ENCODE measurements at regions not wholly inside any gene's neighbourhood (a gene's known extent, or its start where the extent isn't known, plus 50 kb on each side); places are given as distances from the start of the nearest gene placed in this dataset.
A peak's percentile ranks its signal among the peaks of the same experiment; 100 is the strongest.
"Not testable (repeated sequence)": the region's sequence is repeated elsewhere in the genome, so short reads cannot be mapped to it uniquely, and the experiment has no call there.

GRCh38 chr6:155587817-155588216 is 132.2 kb upstream of the NOX3 start:
- DNase-seq (ENCODE audit: low read depth), result no peak

GRCh38 chr6:155586090-155586489 is 130.5 kb upstream of the NOX3 start:
- no peak for DNase-seq (ENCODE audit: low read depth)

- no peak for DNase-seq (ENCODE audit: low read depth)
Measured at GRCh38 chr6:155584006-155584405, 128.4 kb upstream of the NOX3 start.

- DNase-seq (ENCODE audit: low read depth), result no peak
Measured at GRCh38 chr6:155582016-155582991, 126.7 kb upstream of the NOX3 start.

- DNase-seq (ENCODE audit: low read depth), result no peak
Measured at GRCh38 chr6:155580904-155581303, 125.3 kb upstream of the NOX3 start.

GRCh38 chr6:155578251-155578650 is 122.6 kb upstream of the NOX3 start:
- no peak for DNase-seq (ENCODE audit: low read depth)

GRCh38 chr6:155561966-155562364 is 106.3 kb upstream of the NOX3 start:
- no peak for DNase-seq (ENCODE audit: low read depth)

- DNase-seq (ENCODE audit: low read depth), result no peak
Measured at GRCh38 chr6:155561257-155561965, 105.8 kb upstream of the NOX3 start.

GRCh38 chr6:155549928-155550327 is 94.3 kb upstream of the NOX3 start:
- DNase-seq (ENCODE audit: low read depth), result no peak

GRCh38 chr6:155549028-155549798 is 93.6 kb upstream of the NOX3 start:
- DNase-seq (ENCODE audit: low read depth), result no peak

- no peak for DNase-seq (ENCODE audit: low read depth)
Measured at GRCh38 chr6:155548576-155548975, 92.9 kb upstream of the NOX3 start.

GRCh38 chr6:155544677-155545076 is 89.0 kb upstream of the NOX3 start:
- DNase-seq (ENCODE audit: low read depth), result no peak

- DNase-seq (ENCODE audit: low read depth), result no peak
Measured at GRCh38 chr6:155543166-155543847, 87.7 kb upstream of the NOX3 start.

GRCh38 chr6:155542036-155542435 is 86.4 kb upstream of the NOX3 start:
- no peak for DNase-seq (ENCODE audit: low read depth)

GRCh38 chr6:155538708-155539390 is 83.2 kb upstream of the NOX3 start:
- DNase-seq (ENCODE audit: low read depth), result no peak

GRCh38 chr6:155534678-155535077 is 79.0 kb upstream of the NOX3 start:
- DNase-seq (ENCODE audit: low read depth), result no peak

- peak; percentile 24 for DNase-seq (ENCODE audit: low read depth)
Measured at GRCh38 chr6:155530219-155530834, 74.7 kb upstream of the NOX3 start.

GRCh38 chr6:155529814-155530213 is 74.2 kb upstream of the NOX3 start:
- not testable (repeated sequence) for DNase-seq (ENCODE audit: low read depth)

GRCh38 chr6:155528982-155529453 is 73.4 kb upstream of the NOX3 start:
- peak; percentile 41 for DNase-seq (ENCODE audit: low read depth)

- DNase-seq (ENCODE audit: low read depth), result no peak
Measured at GRCh38 chr6:155528335-155528734, 72.7 kb upstream of the NOX3 start.

- DNase-seq (ENCODE audit: low read depth), result no peak
Measured at GRCh38 chr6:155527443-155527842, 71.8 kb upstream of the NOX3 start.

All from HS-27A (cell line).